Upper lobe of right lung (tissue), 1 donor: ENCODE measurements at regions not wholly inside any gene's neighbourhood (a gene's known extent, or its start where the extent isn't known, plus 50 kb on each side); places are given as distances from the start of the nearest gene placed in this dataset.

ENCODE experiments used
- ATAC-seq: fragments of 200-7000 bp; cut with Tn5 transposase; one replicate; pipeline ENCODE4 v1.9.1; 2020; ENCODE audit warnings: mild to moderate bottlenecking, moderate library complexity
- DNase-seq: peaks from one replicate; pipeline ENCODE4 v3.0.0-alpha.2; 2020
- H3K27ac ChIP-seq: fragments of 200-600 bp; one replicate; pipeline ENCODE4 v1.8.0; 2022
- H3K27me3 ChIP-seq: fragments of 200-600 bp; one replicate; pipeline ENCODE4 v1.8.0; 2022; ENCODE audit warnings: mild to moderate bottlenecking
- H3K36me3 ChIP-seq: fragments of 200-600 bp; one replicate; pipeline ENCODE4 v1.8.0; 2022
- H3K4me1 ChIP-seq: fragments of 200-600 bp; one replicate; pipeline ENCODE4 v1.8.0; 2022
- H3K4me3 ChIP-seq: fragments of 200-600 bp; one replicate; pipeline ENCODE4 v1.8.0; 2022; ENCODE audit warnings: mild to moderate bottlenecking
- H3K9me3 ChIP-seq: fragments of 200-600 bp; one replicate; pipeline ENCODE4 v1.8.0; 2022
- CTCF ChIP-seq: fragments of 200-600 bp; IDR thresholded peaks from one replicate; pipeline ENCODE4 v1.8.0; 2022; ENCODE audit warnings: antibody characterized with exemption
- intact Hi-C: fragments of 100-400 bp; cut with DNase I; formaldehyde crosslinking; loops from one replicate; pipeline ENCODE4 v1.11.0; 2022
- donor health status: DM: no; HTN: yes; CAD: no; lungs with severe emphysema.

- DNase-seq = no peak
- Histone ChIP-seq H3K36me3 (no peaks in the 10 kb centered on the region), H3K9me3 (no peaks in the 10 kb centered on the region), H3K27me3 (no peaks in the 10 kb centered on the region), H3K4me3 (no peak overlapping the region), H3K27ac (no peak overlapping the region), H3K4me1 (no peaks in the 10 kb centered on the region)
- TF ChIP-seq CTCF = no peak
- intact Hi-C loops = no loop called here
- no peak for ATAC-seq
These were observed 52.8 kb upstream of the SV2C start for GRCh38 chr5:76030343-76030742.

GRCh38 chr5:76029739-76030138, 53.4 kb upstream of the SV2C start:
- H3K4me1 ChIP-seq = no peaks in the 10 kb centered on the region
- TF ChIP-seq CTCF = no peak

GRCh38 chr5:76025790-76026189, 57.4 kb upstream of the SV2C start:
- DNase-seq (no peak), ATAC-seq (no peak)
- Histone ChIP-seq H3K27me3 (no peaks in the 10 kb centered on the region), H3K9me3 (no peaks in the 10 kb centered on the region), H3K36me3 (no peaks in the 10 kb centered on the region), H3K4me3 (no peak overlapping the region), H3K27ac (no peak overlapping the region), H3K4me1 (no peaks in the 10 kb centered on the region)
- no peak for TF ChIP-seq CTCF
- intact Hi-C loops = no loop called here

More at GRCh38 chr5:76029739-76030138, 53.4 kb upstream of the SV2C start:
- ATAC-seq (no peak), DNase-seq (no peak)
- Histone ChIP-seq H3K27me3 (no peaks in the 10 kb centered on the region), H3K4me3 (no peak overlapping the region), H3K36me3 (no peaks in the 10 kb centered on the region), H3K27ac (no peak overlapping the region), H3K9me3 (no peaks in the 10 kb centered on the region)
- intact Hi-C loops = no loop called here

GRCh38 chr5:76025069-76025468, 58.1 kb upstream of the SV2C start:
- DNase-seq (no peak), ATAC-seq (no peak)
- TF ChIP-seq CTCF = no peak
- H3K36me3 ChIP-seq = no peaks in the 10 kb centered on the region
- H3K9me3 ChIP-seq = no peaks in the 10 kb centered on the region
- H3K27ac ChIP-seq = no peak overlapping the region
- intact Hi-C loops = no loop called here
- no peaks in the 10 kb centered on the region for H3K4me1 ChIP-seq
- no peak overlapping the region for H3K4me3 ChIP-seq
- no peaks in the 10 kb centered on the region for H3K27me3 ChIP-seq

GRCh38 chr5:76022611-76023010, 60.6 kb upstream of the SV2C start:
- Histone ChIP-seq H3K4me1 (no peaks in the 10 kb centered on the region), H3K4me3 (no peak overlapping the region), H3K27me3 (no peaks in the 10 kb centered on the region), H3K27ac (no peak overlapping the region), H3K9me3 (no peaks in the 10 kb centered on the region), H3K36me3 (no peaks in the 10 kb centered on the region)
- no peak for DNase-seq
- intact Hi-C loops = no loop called here
- no peak for ATAC-seq
- TF ChIP-seq CTCF = no peak

GRCh38 chr5:76021936-76022584, 61.1 kb upstream of the SV2C start:
- no peak for DNase-seq
- ATAC-seq = no peak
- no peak for TF ChIP-seq CTCF

More at GRCh38 chr5:76021936-76022584, 61.1 kb upstream of the SV2C start:
- Histone ChIP-seq H3K27ac (no peak overlapping the region), H3K27me3 (no peaks in the 10 kb centered on the region), H3K36me3 (no peaks in the 10 kb centered on the region), H3K9me3 (no peaks in the 10 kb centered on the region), H3K4me1 (no peaks in the 10 kb centered on the region), H3K4me3 (no peak overlapping the region)
- intact Hi-C loops = no loop called here
